SU-DHL-6 (cell line): ENCODE measurements at regions not wholly inside any gene's neighbourhood (a gene's known extent, or its start where the extent isn't known, plus 50 kb on each side); places are given as distances from the start of the nearest gene placed in this dataset.

Experiments used
- EZH2phosphoT487 ChIP-seq: fragments of 200-600 bp; sonication (generic), shearing (Covaris generic); conservative IDR thresholded peaks from 2 replicates; pipeline ENCODE4 v1.6.1; 2018; ENCODE audit warnings: mild to moderate bottlenecking, antibody characterized with exemption, low read length, moderate library complexity, mixed read lengths
- TF ChIP-seq, protein P1 (sequence below): fragments of 200-600 bp; sonication (generic); IDR thresholded peaks from one replicate; pipeline ENCODE4 v1.5.1; 2017; ENCODE audit warnings: antibody characterized with exemption, mild to moderate bottlenecking, low read length, moderate library complexity; ENCODE audit not compliant: insufficient read depth, poor library complexity, severe bottlenecking

DNA sequence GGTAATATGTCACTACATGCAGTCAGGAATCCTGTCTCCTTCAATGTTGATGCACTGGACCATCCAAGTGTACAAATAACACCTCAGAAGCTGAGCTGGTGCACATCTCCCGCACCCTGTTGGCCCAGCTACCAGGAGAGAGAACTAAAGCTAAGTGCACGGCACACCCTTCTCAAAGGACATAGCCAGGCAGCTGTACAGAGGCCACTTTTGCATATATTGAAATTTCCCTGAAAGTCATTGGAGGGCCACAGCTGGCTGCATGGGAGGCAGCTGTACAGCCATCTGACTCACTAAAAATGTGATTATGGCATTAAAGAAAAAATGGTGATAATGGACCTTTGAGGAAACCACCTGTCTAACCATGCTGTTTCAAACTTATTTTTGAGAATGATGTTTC lies 441.7 kb downstream of the CBLN2 start:
- TF ChIP-seq, protein P1, sequence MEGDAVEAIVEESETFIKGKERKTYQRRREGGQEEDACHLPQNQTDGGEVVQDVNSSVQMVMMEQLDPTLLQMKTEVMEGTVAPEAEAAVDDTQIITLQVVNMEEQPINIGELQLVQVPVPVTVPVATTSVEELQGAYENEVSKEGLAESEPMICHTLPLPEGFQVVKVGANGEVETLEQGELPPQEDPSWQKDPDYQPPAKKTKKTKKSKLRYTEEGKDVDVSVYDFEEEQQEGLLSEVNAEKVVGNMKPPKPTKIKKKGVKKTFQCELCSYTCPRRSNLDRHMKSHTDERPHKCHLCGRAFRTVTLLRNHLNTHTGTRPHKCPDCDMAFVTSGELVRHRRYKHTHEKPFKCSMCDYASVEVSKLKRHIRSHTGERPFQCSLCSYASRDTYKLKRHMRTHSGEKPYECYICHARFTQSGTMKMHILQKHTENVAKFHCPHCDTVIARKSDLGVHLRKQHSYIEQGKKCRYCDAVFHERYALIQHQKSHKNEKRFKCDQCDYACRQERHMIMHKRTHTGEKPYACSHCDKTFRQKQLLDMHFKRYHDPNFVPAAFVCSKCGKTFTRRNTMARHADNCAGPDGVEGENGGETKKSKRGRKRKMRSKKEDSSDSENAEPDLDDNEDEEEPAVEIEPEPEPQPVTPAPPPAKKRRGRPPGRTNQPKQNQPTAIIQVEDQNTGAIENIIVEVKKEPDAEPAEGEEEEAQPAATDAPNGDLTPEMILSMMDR = no peak
- TF ChIP-seq EZH2phosphoT487 = no peak
